ENCODE measurements at regions not wholly inside any gene's neighbourhood (a gene's known extent, or its start where the extent isn't known, plus 50 kb on each side); places are given as distances from the start of the nearest gene placed in this dataset.
A peak's percentile ranks its signal among the peaks of the same experiment; 100 is the strongest.

DNA sequence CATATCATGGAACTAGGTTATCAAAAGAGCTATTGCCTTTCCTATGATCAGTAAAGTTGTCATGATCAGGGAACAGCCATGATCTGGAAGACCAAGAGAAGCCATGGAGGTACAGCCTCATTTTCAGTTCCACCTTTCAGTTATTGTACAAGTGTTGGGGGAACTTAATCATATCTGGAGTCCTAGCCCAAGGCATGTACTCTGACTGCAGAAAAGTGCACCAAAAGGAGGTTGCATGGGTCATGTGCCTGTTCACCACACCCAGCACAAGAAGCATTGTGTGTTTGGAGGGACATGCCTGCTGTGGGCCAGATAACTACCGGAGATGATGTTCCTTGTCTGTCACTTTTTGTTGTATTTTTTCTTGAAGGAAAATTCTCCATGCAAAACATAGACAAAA, 185.8 kb upstream of the MAN1A1 start:
- Histone ChIP-seq H3K79me2 (ENCODE audit: control insufficient read depth, insufficient read depth, low read length) (no peaks in the 10 kb centered on the region), H3K9me3 (ENCODE audit: control insufficient read depth, insufficient read depth, low read depth, low read length) (no peaks in the 10 kb centered on the region), H3K4me3 (replicated peaks in 1 of 4; ENCODE audit: control extremely low read depth in 1 of 4, insufficient read depth in 1 of 4, low read depth in 3 of 4, low read length in 4 of 4) (no peak overlapping the region), H3K36me3 (ENCODE audit: control insufficient read depth, insufficient read depth, low read length) (no peaks in the 10 kb centered on the region), H3K4me2 (ENCODE audit: extremely low read depth, insufficient read depth, low read length) (no peak overlapping the region), H2AFZ (ENCODE audit: low read length) (no peak overlapping the region), H3K27me3 (ENCODE audit: control insufficient read depth, insufficient read depth, low read length) (no peaks in the 10 kb centered on the region), H4K20me1 (ENCODE audit: control insufficient read depth, extremely low read depth, insufficient read depth, low read length) (no peaks in the 10 kb centered on the region), H3K4me1 (ENCODE audit: control insufficient read depth, extremely low read depth, insufficient read depth, low read length) (peaks cover 10% of the 10 kb centered on the region), H3K27ac (ENCODE audit: insufficient read depth, low read length) (no peak overlapping the region), H3K9ac (ENCODE audit: insufficient read depth, low read length) (no peak overlapping the region)
- no peak for DNase-seq (ENCODE audit: low read depth in 2 of 2)
- TF ChIP-seq EZH2 (IDR thresholded peaks at IDR 0.05; ENCODE audit: low read length, missing control alignments) = no peak
- TF ChIP-seq, protein P1, sequence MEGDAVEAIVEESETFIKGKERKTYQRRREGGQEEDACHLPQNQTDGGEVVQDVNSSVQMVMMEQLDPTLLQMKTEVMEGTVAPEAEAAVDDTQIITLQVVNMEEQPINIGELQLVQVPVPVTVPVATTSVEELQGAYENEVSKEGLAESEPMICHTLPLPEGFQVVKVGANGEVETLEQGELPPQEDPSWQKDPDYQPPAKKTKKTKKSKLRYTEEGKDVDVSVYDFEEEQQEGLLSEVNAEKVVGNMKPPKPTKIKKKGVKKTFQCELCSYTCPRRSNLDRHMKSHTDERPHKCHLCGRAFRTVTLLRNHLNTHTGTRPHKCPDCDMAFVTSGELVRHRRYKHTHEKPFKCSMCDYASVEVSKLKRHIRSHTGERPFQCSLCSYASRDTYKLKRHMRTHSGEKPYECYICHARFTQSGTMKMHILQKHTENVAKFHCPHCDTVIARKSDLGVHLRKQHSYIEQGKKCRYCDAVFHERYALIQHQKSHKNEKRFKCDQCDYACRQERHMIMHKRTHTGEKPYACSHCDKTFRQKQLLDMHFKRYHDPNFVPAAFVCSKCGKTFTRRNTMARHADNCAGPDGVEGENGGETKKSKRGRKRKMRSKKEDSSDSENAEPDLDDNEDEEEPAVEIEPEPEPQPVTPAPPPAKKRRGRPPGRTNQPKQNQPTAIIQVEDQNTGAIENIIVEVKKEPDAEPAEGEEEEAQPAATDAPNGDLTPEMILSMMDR (conservative IDR thresholded peaks at IDR 0.05 in 1 of 2, IDR thresholded peaks at IDR 0.05 in 1 of 2; ENCODE audit: low read depth in 1 of 2, low read length in 2 of 2) = no peak

DNA sequence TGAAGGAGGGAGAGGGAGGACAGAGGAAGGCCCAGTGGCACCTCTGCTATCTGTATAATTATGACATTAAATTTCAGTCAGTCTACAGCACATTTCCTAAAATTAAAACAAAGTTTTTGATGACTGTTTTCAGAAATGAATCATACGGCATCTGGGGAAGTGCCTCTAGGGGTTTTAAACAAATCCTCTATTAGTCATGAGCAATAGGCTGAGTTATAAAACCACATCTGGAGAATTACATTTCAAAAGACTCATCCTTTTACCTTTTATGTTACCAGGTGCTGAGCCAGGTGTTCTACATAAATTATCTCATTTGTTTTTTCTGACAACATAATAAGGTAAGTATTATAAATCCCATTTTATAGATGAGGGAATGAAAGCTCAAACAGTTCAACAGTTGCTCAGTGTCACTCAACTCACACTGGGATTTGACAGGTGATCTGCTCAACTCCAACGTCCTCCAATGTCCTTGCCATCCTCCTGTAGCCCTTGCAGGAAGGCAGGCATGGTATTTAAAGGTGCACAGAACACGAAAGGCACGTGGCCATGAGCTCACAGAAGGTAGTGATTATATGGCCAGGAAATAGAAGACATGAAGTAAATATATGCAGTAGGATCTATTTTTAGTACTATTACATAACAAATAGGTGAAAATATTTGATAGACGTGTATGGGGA, 184.2 kb upstream of the MAN1A1 start:
- Histone ChIP-seq H3K36me3 (ENCODE audit: control insufficient read depth, insufficient read depth, low read length) (no peaks in the 10 kb centered on the region), H4K20me1 (ENCODE audit: control insufficient read depth, extremely low read depth, insufficient read depth, low read length) (no peaks in the 10 kb centered on the region), H3K27me3 (ENCODE audit: control insufficient read depth, insufficient read depth, low read length) (no peaks in the 10 kb centered on the region), H3K4me3 (replicated peaks in 1 of 4; ENCODE audit: control extremely low read depth in 1 of 4, insufficient read depth in 1 of 4, low read depth in 3 of 4, low read length in 4 of 4) (no peak overlapping the region), H3K27ac (ENCODE audit: insufficient read depth, low read length) (no peak overlapping the region), H3K9me3 (ENCODE audit: control insufficient read depth, insufficient read depth, low read depth, low read length) (no peaks in the 10 kb centered on the region), H3K4me1 (ENCODE audit: control insufficient read depth, extremely low read depth, insufficient read depth, low read length) (peaks cover 9% of the 10 kb centered on the region), H3K9ac (ENCODE audit: insufficient read depth, low read length) (no peak overlapping the region), H3K79me2 (ENCODE audit: control insufficient read depth, insufficient read depth, low read length) (no peaks in the 10 kb centered on the region), H3K4me2 (ENCODE audit: extremely low read depth, insufficient read depth, low read length) (peak overlapping the region; percentile 1), H2AFZ (ENCODE audit: low read length) (no peak overlapping the region)
- peak; percentile 60 to 73 for DNase-seq (ENCODE audit: low read depth in 2 of 2)
- TF ChIP-seq, protein P1 (conservative IDR thresholded peaks at IDR 0.05 in 1 of 2, IDR thresholded peaks at IDR 0.05 in 1 of 2; ENCODE audit: low read depth in 1 of 2, low read length in 2 of 2) = no peak
- no peak for TF ChIP-seq EZH2 (IDR thresholded peaks at IDR 0.05; ENCODE audit: low read length, missing control alignments)

DNA sequence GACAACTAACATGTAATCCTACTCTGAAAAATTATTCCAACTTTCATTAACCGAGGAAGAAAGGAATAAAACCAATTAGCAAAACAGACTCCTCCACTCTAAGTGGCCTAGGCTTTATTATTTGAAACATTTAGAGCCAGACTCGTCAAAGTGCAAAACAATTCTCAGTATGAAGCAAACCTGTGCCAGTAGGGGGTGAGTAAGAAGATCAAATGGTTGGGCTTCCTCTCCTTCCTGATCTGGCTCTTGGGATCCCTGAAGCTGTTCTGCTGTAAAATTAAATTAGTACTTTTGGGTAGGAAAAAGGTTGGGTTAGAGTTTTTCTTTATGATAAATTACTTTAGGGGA, 177.6 kb upstream of the MAN1A1 start:
- no peaks in the 10 kb centered on the region for H3K9me3 ChIP-seq (ENCODE audit: control insufficient read depth, insufficient read depth, low read depth, low read length)
- H3K27ac ChIP-seq (ENCODE audit: insufficient read depth, low read length) = no peak overlapping the region
- no peaks in the 10 kb centered on the region for H3K36me3 ChIP-seq (ENCODE audit: control insufficient read depth, insufficient read depth, low read length)
- H4K20me1 ChIP-seq (ENCODE audit: control insufficient read depth, extremely low read depth, insufficient read depth, low read length) = no peaks in the 10 kb centered on the region
- no peaks in the 10 kb centered on the region for H3K27me3 ChIP-seq (ENCODE audit: control insufficient read depth, insufficient read depth, low read length)
- no peaks in the 10 kb centered on the region for H3K4me1 ChIP-seq (ENCODE audit: control insufficient read depth, extremely low read depth, insufficient read depth, low read length)
- no peaks in the 10 kb centered on the region for H3K79me2 ChIP-seq (ENCODE audit: control insufficient read depth, insufficient read depth, low read length)
- H3K4me2 ChIP-seq (ENCODE audit: extremely low read depth, insufficient read depth, low read length) = no peak overlapping the region
- no peak overlapping the region for H3K9ac ChIP-seq (ENCODE audit: insufficient read depth, low read length)
- DNase-seq (ENCODE audit: low read depth in 2 of 2) = no peak
- TF ChIP-seq, protein P1 (conservative IDR thresholded peaks at IDR 0.05 in 1 of 2, IDR thresholded peaks at IDR 0.05 in 1 of 2; ENCODE audit: low read depth in 1 of 2, low read length in 2 of 2) = no peak
- TF ChIP-seq EZH2 (IDR thresholded peaks at IDR 0.05; ENCODE audit: low read length, missing control alignments) = no peak
- no peak overlapping the region for H2AFZ ChIP-seq (ENCODE audit: low read length)
- no peak overlapping the region for H3K4me3 ChIP-seq (replicated peaks in 1 of 4; ENCODE audit: control extremely low read depth in 1 of 4, insufficient read depth in 1 of 4, low read depth in 3 of 4, low read length in 4 of 4)
